ENCODE measurements at regions not wholly inside any gene's neighbourhood (a gene's known extent, or its start where the extent isn't known, plus 50 kb on each side); places are given as distances from the start of the nearest gene placed in this dataset.

DNA sequence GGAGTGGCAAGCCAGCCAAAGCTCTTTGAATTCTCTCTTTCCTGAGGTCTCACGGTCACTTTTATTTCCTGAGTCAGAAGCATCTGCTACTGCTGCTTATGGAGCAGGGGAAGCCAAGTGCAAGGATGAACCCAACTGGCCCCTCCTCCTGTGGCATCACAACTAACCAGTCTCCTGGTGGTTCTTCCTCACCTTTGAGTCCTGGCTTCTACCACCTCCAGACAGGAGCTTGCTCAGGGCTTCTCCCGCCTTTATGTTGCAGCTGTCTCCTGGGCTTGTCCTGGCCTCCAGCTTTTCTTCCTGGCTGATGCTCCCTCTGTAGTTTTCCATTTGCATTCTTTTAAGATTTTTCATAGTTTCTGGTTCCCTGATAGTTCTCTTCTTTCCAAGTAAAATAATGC, 349.7 kb upstream of the NRP1 start:
- Histone ChIP-seq H3K4me1 (ENCODE audit: insufficient read depth, low read length) (no peaks in the 10 kb centered on the region), H3K23ac (ENCODE audit: insufficient read length, low read depth, low read length) (no peak overlapping the region), H3K18ac (ENCODE audit: insufficient read length, low read depth, low read length) (no peak overlapping the region), H2BK12ac (ENCODE audit: insufficient read length, low read depth, low read length) (peak overlapping the region; percentile 68), H2BK120ac (ENCODE audit: low read depth, low read length, poor library complexity, severe bottlenecking) (no peak overlapping the region), H2BK20ac (ENCODE audit: low read depth, low read length, poor library complexity, severe bottlenecking) (no peak overlapping the region), H3T11ph (ENCODE audit: low read length) (no peak overlapping the region), H3K79me2 (ENCODE audit: insufficient read depth, low read length) (no peaks in the 10 kb centered on the region), H3K56ac (ENCODE audit: insufficient read length, low read depth, low read length) (no peak overlapping the region), H2BK15ac (ENCODE audit: low read depth, low read length) (no peak overlapping the region), H3K9ac (ENCODE audit: extremely low read depth, insufficient read length, low read length) (no peak overlapping the region), H4K91ac (ENCODE audit: insufficient read length, low read depth, low read length) (no peak overlapping the region), H4K8ac (replicated peaks; ENCODE audit: insufficient read length, low read depth, low read length) (no peak overlapping the region), H3K27me3 (ENCODE audit: insufficient read depth, low read length) (no peaks in the 10 kb centered on the region), H3K79me1 (ENCODE audit: insufficient read depth, low read depth, low read length, poor library complexity, severe bottlenecking) (no peaks in the 10 kb centered on the region), H2BK5ac (ENCODE audit: insufficient read length, low read length) (no peak overlapping the region), H4K5ac (ENCODE audit: insufficient read length, low read depth, low read length) (no peak overlapping the region), H2AFZ (ENCODE audit: low read length) (peak overlapping the region; percentile 22), H3K4ac (ENCODE audit: low read depth, low read length) (no peak overlapping the region), H3K23me2 (ENCODE audit: insufficient read length, low read depth, low read length, poor library complexity, severe bottlenecking) (no peaks in the 10 kb centered on the region), H3K4me2 (ENCODE audit: insufficient read depth, insufficient read length, low read length) (no peak overlapping the region), H2AK5ac (ENCODE audit: insufficient read length, low read length) (no peak overlapping the region), H3K27ac (ENCODE audit: insufficient read length, low read depth, low read length) (no peak overlapping the region), H4K20me1 (ENCODE audit: control insufficient read depth, insufficient read depth, insufficient read length) (no peaks in the 10 kb centered on the region), H3K9me3 (ENCODE audit: control insufficient read depth, low read depth, low read length) (no peaks in the 10 kb centered on the region), H3K14ac (ENCODE audit: insufficient read depth, low read length) (peak overlapping the region; percentile 44; the same call in 1 of the 2 replicates)
- TF ChIP-seq, protein P1, sequence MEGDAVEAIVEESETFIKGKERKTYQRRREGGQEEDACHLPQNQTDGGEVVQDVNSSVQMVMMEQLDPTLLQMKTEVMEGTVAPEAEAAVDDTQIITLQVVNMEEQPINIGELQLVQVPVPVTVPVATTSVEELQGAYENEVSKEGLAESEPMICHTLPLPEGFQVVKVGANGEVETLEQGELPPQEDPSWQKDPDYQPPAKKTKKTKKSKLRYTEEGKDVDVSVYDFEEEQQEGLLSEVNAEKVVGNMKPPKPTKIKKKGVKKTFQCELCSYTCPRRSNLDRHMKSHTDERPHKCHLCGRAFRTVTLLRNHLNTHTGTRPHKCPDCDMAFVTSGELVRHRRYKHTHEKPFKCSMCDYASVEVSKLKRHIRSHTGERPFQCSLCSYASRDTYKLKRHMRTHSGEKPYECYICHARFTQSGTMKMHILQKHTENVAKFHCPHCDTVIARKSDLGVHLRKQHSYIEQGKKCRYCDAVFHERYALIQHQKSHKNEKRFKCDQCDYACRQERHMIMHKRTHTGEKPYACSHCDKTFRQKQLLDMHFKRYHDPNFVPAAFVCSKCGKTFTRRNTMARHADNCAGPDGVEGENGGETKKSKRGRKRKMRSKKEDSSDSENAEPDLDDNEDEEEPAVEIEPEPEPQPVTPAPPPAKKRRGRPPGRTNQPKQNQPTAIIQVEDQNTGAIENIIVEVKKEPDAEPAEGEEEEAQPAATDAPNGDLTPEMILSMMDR (conservative IDR thresholded peaks at IDR 0.05) = no peak
- Mint-ChIP-seq H3K4me3 (no peak overlapping the region), H3K27ac (no peak overlapping the region), H3K4me1 (peaks cover 8 to 17% of the 10 kb centered on the region in 2 experiments), H3K27me3 (ENCODE audit: low read depth) (peaks cover 1% of the 10 kb centered on the region; the same call in 1 of the 2 replicates), H3K9me3 (peaks cover 13% of the 10 kb centered on the region in 2 experiments), H3K36me3 (ENCODE audit: insufficient read depth in 1 of 3, low read depth in 3 of 3) (peaks cover 2 to 22% (median 4%) of the 10 kb centered on the region in 3 experiments; a peak in 6 of 7 replicates)
- WGBS (ENCODE audit: extremely low coverage, insufficient read length, low lambda C conversion rate) = no CpG with 5 or more reads among the region's 2 CpGs
- no peak for DNase-seq

All from H9 (cell line).